Choroid plexus epithelial cell (primary cell): ENCODE measurements at regions not wholly inside any gene's neighbourhood (a gene's known extent, or its start where the extent isn't known, plus 50 kb on each side); places are given as distances from the start of the nearest gene placed in this dataset.
"Not testable (repeated sequence)": the region's sequence is repeated elsewhere in the genome, so short reads cannot be mapped to it uniquely, and the experiment has no call there.

Source experiments
- DNase-seq: peaks from one replicate; pipeline ENCODE4 v3.0.0-alpha.2; 2010; ENCODE audit warnings: low read depth
- H3K4me3 ChIP-seq: 2 replicates; pipeline ENCODE4 v1.5.1; 2011; ENCODE audit warnings: low read depth, mild to moderate bottlenecking, control low read depth, low read length, moderate library complexity
- CTCF ChIP-seq: conservative IDR thresholded peaks from 2 replicates; pipeline ENCODE4 v1.5.1; 2011; ENCODE audit warnings: low read depth, mild to moderate bottlenecking, control low read depth, inconsistent platforms, low read length, moderate library complexity

GRCh38 chr6:165135889-165136288, 173.5 kb downstream of the C6orf118 start:
- no peak for DNase-seq
- no peak for TF ChIP-seq CTCF
- H3K4me3 ChIP-seq, result no peak overlapping the region

- no peak for DNase-seq
- TF ChIP-seq CTCF, result no peak
- H3K4me3 ChIP-seq, result no peak overlapping the region
These were observed 180.3 kb downstream of the C6orf118 start for GRCh38 chr6:165129086-165129485.

- not testable (repeated sequence) for DNase-seq
These were observed 181.7 kb downstream of the C6orf118 start for GRCh38 chr6:165127743-165128142.

GRCh38 chr6:165124681-165125080, 184.7 kb downstream of the C6orf118 start:
- not testable (repeated sequence) for H3K4me3 ChIP-seq, DNase-seq

More at GRCh38 chr6:165127743-165128142, 181.7 kb downstream of the C6orf118 start:
- not testable (repeated sequence) for H3K4me3 ChIP-seq

- TF ChIP-seq CTCF, result no peak
These were observed 190.0 kb downstream of the C6orf118 start for GRCh38 chr6:165119231-165120020.

GRCh38 chr6:165118736-165119135, 190.7 kb downstream of the C6orf118 start:
- no peak for TF ChIP-seq CTCF
- no peak overlapping the region for H3K4me3 ChIP-seq
- DNase-seq, result no peak

More at GRCh38 chr6:165119231-165120020, 190.0 kb downstream of the C6orf118 start:
- no peak overlapping the region for H3K4me3 ChIP-seq
- no peak for DNase-seq

GRCh38 chr6:165117806-165118205, 191.6 kb downstream of the C6orf118 start:
- no peak overlapping the region for H3K4me3 ChIP-seq
- TF ChIP-seq CTCF, result no peak
- no peak for DNase-seq

- TF ChIP-seq CTCF, result no peak
- no peak overlapping the region for H3K4me3 ChIP-seq
- no peak for DNase-seq
These were observed 192.3 kb downstream of the C6orf118 start for GRCh38 chr6:165117121-165117520.
